ENCODE measurements at regions not wholly inside any gene's neighbourhood (a gene's known extent, or its start where the extent isn't known, plus 50 kb on each side); places are given as distances from the start of the nearest gene placed in this dataset.

- DNase-seq, result no peak
These were observed 1098.6 kb upstream of the NCAM2 start for GRCh38 chr21:19899645-19900044.

GRCh38 chr21:19900149-19900548, 1098.1 kb upstream of the NCAM2 start:
- no peak for DNase-seq

- no peak for DNase-seq
These were observed 1089.8 kb upstream of the NCAM2 start for GRCh38 chr21:19908390-19908789.

- no peak for DNase-seq
These were observed 1084.2 kb upstream of the NCAM2 start for GRCh38 chr21:19914028-19914427.

GRCh38 chr21:19921211-19921610, 1077.0 kb upstream of the NCAM2 start:
- DNase-seq, result no peak

GRCh38 chr21:19922122-19922521, 1076.1 kb upstream of the NCAM2 start:
- DNase-seq, result no peak

GRCh38 chr21:19935467-19935866, 1062.7 kb upstream of the NCAM2 start:
- DNase-seq, result no peak

GRCh38 chr21:19937619-19938018, 1060.6 kb upstream of the NCAM2 start:
- no peak for DNase-seq

- DNase-seq, result no peak
These were observed 1056.6 kb upstream of the NCAM2 start for GRCh38 chr21:19941626-19942025.

- no peak for DNase-seq
These were observed 1047.9 kb upstream of the NCAM2 start for GRCh38 chr21:19950347-19950746.

- no peak for DNase-seq
These were observed 1029.1 kb upstream of the NCAM2 start for GRCh38 chr21:19969156-19969555.

- DNase-seq, result no peak
These were observed 1016.3 kb upstream of the NCAM2 start for GRCh38 chr21:19981938-19982337.

GRCh38 chr21:19986396-19986795, 1011.8 kb upstream of the NCAM2 start:
- no peak for DNase-seq

- no peak for DNase-seq
These were observed 1010.5 kb upstream of the NCAM2 start for GRCh38 chr21:19987671-19988070.

- no peak for DNase-seq
These were observed 1005.7 kb upstream of the NCAM2 start for GRCh38 chr21:19992540-19992939.

GRCh38 chr21:19993268-19993667, 1004.9 kb upstream of the NCAM2 start:
- DNase-seq, result no peak

GRCh38 chr21:19995253-19995652, 1003.0 kb upstream of the NCAM2 start:
- no peak for DNase-seq

GRCh38 chr21:19998453-19998852, 999.8 kb upstream of the NCAM2 start:
- no peak for DNase-seq

- DNase-seq, result no peak
These were observed 998.6 kb upstream of the NCAM2 start for GRCh38 chr21:19999369-20000272.

- DNase-seq, result no peak
These were observed 993.8 kb upstream of the NCAM2 start for GRCh38 chr21:20004367-20004766.

- no peak for DNase-seq
These were observed 987.5 kb upstream of the NCAM2 start for GRCh38 chr21:20010691-20011200.

GRCh38 chr21:20013851-20014250, 984.4 kb upstream of the NCAM2 start:
- no peak for DNase-seq

- DNase-seq, result no peak
These were observed 981.7 kb upstream of the NCAM2 start for GRCh38 chr21:20016435-20017005.

GRCh38 chr21:20020026-20020425, 978.2 kb upstream of the NCAM2 start:
- DNase-seq, result no peak
